CD4-positive, alpha-beta T cell (primary cell): ENCODE measurements at regions not wholly inside any gene's neighbourhood (a gene's known extent, or its start where the extent isn't known, plus 50 kb on each side); places are given as distances from the start of the nearest gene placed in this dataset.

Source experiments
- ATAC-seq: fragments of 200-7000 bp; cut with Tn5 transposase; one replicate; pipeline ENCODE4 v1.10.0; 2022; ENCODE audit warnings: mild to moderate bottlenecking; ENCODE audit not compliant: poor library complexity
- CTCF ChIA-PET: fragments of 350-600 bp; sonication (Branson Sonifier 250); formaldehyde crosslinking; loops from one replicate; lab custom pipeline; 2021; ENCODE audit warnings: antibody characterized with exemption, inconsistent platforms; lab: Charles Lee
- POLR2A ChIA-PET: fragments of 350-600 bp; sonication (Branson Sonifier 250); formaldehyde crosslinking; loops from one replicate; lab custom pipeline; 2021; ENCODE audit warnings: antibody characterized with exemption, inconsistent platforms; lab: Charles Lee
- DNase-seq, 14 experiments: peaks; one replicate each; pipeline ENCODE4 v3.0.0-alpha.2; 2013 to 2020; ENCODE audit warnings: mixed read lengths in 2 of 14
- H3K27ac ChIP-seq, 2 donors: one replicate each; pipeline versions ENCODE4 v1.5.1 to v1.7.0; 2013; ENCODE audit warnings: low read length in 2 of 2, low read depth in 1 of 2, mild to moderate bottlenecking in 1 of 2
- H3K27me3 ChIP-seq, 2 experiments: 1 replicate in 1 of 2; 2 replicates in 1 of 2; pipeline versions ENCODE4 v1.6.1 to v1.7.0; 2013; ENCODE audit warnings: low read length in 2 of 2, control low read depth in 1 of 2, mild to moderate bottlenecking in 1 of 2, moderate library complexity in 1 of 2; ENCODE audit not compliant: insufficient read depth in 2 of 2, control insufficient read depth in 1 of 2
- H3K36me3 ChIP-seq: one replicate; pipeline ENCODE4 v1.6.1; 2013; ENCODE audit warnings: low read length, control low read depth; ENCODE audit not compliant: insufficient read depth
- H3K4me1 ChIP-seq: one replicate; pipeline ENCODE4 v1.6.1; 2013; ENCODE audit warnings: low read length, control low read depth; ENCODE audit not compliant: insufficient read depth
- H3K4me3 ChIP-seq: one replicate; pipeline ENCODE4 v1.5.1; 2013; ENCODE audit warnings: mild to moderate bottlenecking, low read length, moderate library complexity
- H3K9me3 ChIP-seq, 2 experiments: 1 replicate in 1 of 2; 2 replicates in 1 of 2; pipeline versions ENCODE4 v1.6.1 to v1.7.0; 2013; ENCODE audit warnings: low read length in 2 of 2, mild to moderate bottlenecking in 2 of 2, control low read depth in 1 of 2, moderate library complexity in 1 of 2; ENCODE audit not compliant: control insufficient read depth in 1 of 2, insufficient read depth in 1 of 2
- H3K27ac Mint-ChIP-seq: one replicate; pipeline ENCODE4 v1.8.0; 2020; ENCODE audit warnings: mixed read lengths
- H3K27me3 Mint-ChIP-seq: one replicate; pipeline ENCODE4 v1.8.0; 2021; ENCODE audit warnings: mixed read lengths
- H3K36me3 Mint-ChIP-seq: one replicate; pipeline ENCODE4 v1.8.0; 2021; ENCODE audit warnings: low read depth, mixed read lengths
- H3K4me1 Mint-ChIP-seq: one replicate; pipeline ENCODE4 v1.8.0; 2021; ENCODE audit warnings: low read depth, mixed read lengths
- H3K4me3 Mint-ChIP-seq: one replicate; pipeline ENCODE4 v1.8.0; 2020; ENCODE audit warnings: mild to moderate bottlenecking, mixed read lengths
- H3K9me3 Mint-ChIP-seq: one replicate; pipeline ENCODE4 v1.8.0; 2020; ENCODE audit warnings: mixed read lengths
- intact Hi-C, 2 experiments: fragments of 100-400 bp; cut with DNase I in 1 of 2; cut with micrococcal nuclease in 1 of 2; formaldehyde crosslinking; loops; one replicate each; pipeline versions ENCODE4 v1.15.1 to v1.9.0; 2023 to 2025; cut with DNase I, micrococcal nuclease
- TF ChIP-seq, protein P1 (sequence below): fragments of 200-600 bp; IDR thresholded peaks from one replicate; pipeline ENCODE4 v1.8.0; 2022; ENCODE audit warnings: antibody characterized with exemption, mild to moderate bottlenecking

- DNase-seq (no peak), ATAC-seq (no peak)
- Mint-ChIP-seq H3K4me3 (no peak overlapping the region), H3K4me1 (no peaks in the 10 kb centered on the region), H3K36me3 (no peaks in the 10 kb centered on the region), H3K9me3 (peaks cover 6% of the 10 kb centered on the region), H3K27me3 (no peaks in the 10 kb centered on the region), H3K27ac (no peak overlapping the region)
- Histone ChIP-seq H3K27me3 (no peaks in the 10 kb centered on the region), H3K4me3 (no peak overlapping the region), H3K36me3 (no peaks in the 10 kb centered on the region), H3K4me1 (no peaks in the 10 kb centered on the region), H3K27ac (no peak overlapping the region), H3K9me3 (no peaks in the 10 kb centered on the region)
- ChIA-PET CTCF (no interaction called here), POLR2A (no interaction called here)
- TF ChIP-seq, protein P1, sequence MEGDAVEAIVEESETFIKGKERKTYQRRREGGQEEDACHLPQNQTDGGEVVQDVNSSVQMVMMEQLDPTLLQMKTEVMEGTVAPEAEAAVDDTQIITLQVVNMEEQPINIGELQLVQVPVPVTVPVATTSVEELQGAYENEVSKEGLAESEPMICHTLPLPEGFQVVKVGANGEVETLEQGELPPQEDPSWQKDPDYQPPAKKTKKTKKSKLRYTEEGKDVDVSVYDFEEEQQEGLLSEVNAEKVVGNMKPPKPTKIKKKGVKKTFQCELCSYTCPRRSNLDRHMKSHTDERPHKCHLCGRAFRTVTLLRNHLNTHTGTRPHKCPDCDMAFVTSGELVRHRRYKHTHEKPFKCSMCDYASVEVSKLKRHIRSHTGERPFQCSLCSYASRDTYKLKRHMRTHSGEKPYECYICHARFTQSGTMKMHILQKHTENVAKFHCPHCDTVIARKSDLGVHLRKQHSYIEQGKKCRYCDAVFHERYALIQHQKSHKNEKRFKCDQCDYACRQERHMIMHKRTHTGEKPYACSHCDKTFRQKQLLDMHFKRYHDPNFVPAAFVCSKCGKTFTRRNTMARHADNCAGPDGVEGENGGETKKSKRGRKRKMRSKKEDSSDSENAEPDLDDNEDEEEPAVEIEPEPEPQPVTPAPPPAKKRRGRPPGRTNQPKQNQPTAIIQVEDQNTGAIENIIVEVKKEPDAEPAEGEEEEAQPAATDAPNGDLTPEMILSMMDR = no peak
- intact Hi-C loops = no loop called here
Measured at GRCh38 chr5:167145841-167146240, 1145.6 kb upstream of the WWC1 start.

DNA sequence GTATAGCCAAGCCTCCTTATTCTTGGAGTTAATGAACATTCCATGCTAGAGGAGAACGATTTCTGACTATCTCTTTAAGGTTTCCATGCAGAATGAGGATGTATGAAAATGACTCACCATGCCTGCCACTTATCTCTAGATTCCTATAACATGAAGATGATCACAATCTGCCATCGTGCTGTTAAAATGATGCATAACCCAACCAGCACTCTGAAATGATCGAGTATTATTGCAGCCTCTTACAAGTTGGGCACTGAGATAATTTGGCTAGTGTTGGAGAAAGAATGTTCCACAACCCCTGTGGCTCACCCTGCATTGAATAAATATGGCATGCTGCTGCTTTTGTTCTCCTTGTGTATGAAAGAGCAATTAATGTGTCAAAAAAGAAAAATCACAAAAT is 1143.6 kb upstream of the WWC1 start:
- Mint-ChIP-seq H3K4me3 (no peak overlapping the region), H3K4me1 (no peaks in the 10 kb centered on the region), H3K27me3 (no peaks in the 10 kb centered on the region), H3K36me3 (no peaks in the 10 kb centered on the region), H3K9me3 (peaks cover 4% of the 10 kb centered on the region), H3K27ac (no peak overlapping the region)
- ChIA-PET CTCF (no interaction called here), POLR2A (no interaction called here)
- H3K4me3 ChIP-seq = no peak overlapping the region
- H3K4me1 ChIP-seq = no peaks in the 10 kb centered on the region
- H3K27me3 ChIP-seq = no peaks in the 10 kb centered on the region
- ATAC-seq (no peak), DNase-seq (no peak)
- H3K27ac ChIP-seq = no peak overlapping the region
- intact Hi-C loops = no loop called here
- H3K36me3 ChIP-seq = no peaks in the 10 kb centered on the region
- TF ChIP-seq, protein P1 = no peak
- peaks cover 0 to 4% of the 10 kb centered on the region in 2 experiments for H3K9me3 ChIP-seq

GRCh38 chr5:167150661-167151060 is 1140.8 kb upstream of the WWC1 start:
- H3K4me1 ChIP-seq = no peaks in the 10 kb centered on the region
- H3K36me3 Mint-ChIP-seq = no peaks in the 10 kb centered on the region
- H3K27ac ChIP-seq = no peak overlapping the region
- no peak overlapping the region for H3K4me3 ChIP-seq
- intact Hi-C loops = no loop called here
- H3K27ac Mint-ChIP-seq = no peak overlapping the region
- H3K4me1 Mint-ChIP-seq = no peaks in the 10 kb centered on the region
- H3K36me3 ChIP-seq = no peaks in the 10 kb centered on the region
- H3K27me3 Mint-ChIP-seq = no peaks in the 10 kb centered on the region
- no peak for DNase-seq
- ATAC-seq = no peak
- TF ChIP-seq, protein P1 = no peak
- H3K27me3 ChIP-seq = no peaks in the 10 kb centered on the region
- ChIA-PET CTCF (no interaction called here), POLR2A (no interaction called here)
- peaks cover 7% of the 10 kb centered on the region for H3K9me3 Mint-ChIP-seq
- no peak overlapping the region for H3K4me3 Mint-ChIP-seq
- H3K9me3 ChIP-seq = peaks cover 0 to 9% of the 10 kb centered on the region in 2 experiments
